Dendritic cell treated with granulocyte-macrophage colony-stimulating factor and Interleukin-4, amounts not matched to agents 40 ng/mL and 50 ng/mL, for 4 days (primary cell): ENCODE measurements at regions not wholly inside any gene's neighbourhood (a gene's known extent, or its start where the extent isn't known, plus 50 kb on each side); places are given as distances from the start of the nearest gene placed in this dataset.

Source experiments
- H3K27ac Mint-ChIP-seq: one replicate; pipeline ENCODE4 v1.8.0; 2022; ENCODE audit warnings: mild to moderate bottlenecking, mixed read lengths
- H3K27me3 Mint-ChIP-seq: one replicate; pipeline ENCODE4 v1.8.0; 2022; ENCODE audit warnings: mild to moderate bottlenecking, mixed read lengths
- H3K36me3 Mint-ChIP-seq: one replicate; pipeline ENCODE4 v1.8.0; 2022; ENCODE audit warnings: low read depth, mixed read lengths
- H3K4me1 Mint-ChIP-seq: one replicate; pipeline ENCODE4 v1.8.0; 2022; ENCODE audit warnings: low read depth, mixed read lengths
- H3K4me3 Mint-ChIP-seq: one replicate; pipeline ENCODE4 v1.8.0; 2022; ENCODE audit warnings: mild to moderate bottlenecking, moderate library complexity, mixed read lengths
- H3K9me3 Mint-ChIP-seq: one replicate; pipeline ENCODE4 v1.8.0; 2022; ENCODE audit warnings: mixed read lengths
- intact Hi-C: fragments of 100-400 bp; cut with micrococcal nuclease; formaldehyde crosslinking; loops from one replicate; pipeline ENCODE4 v1.15.0; 2022

DNA sequence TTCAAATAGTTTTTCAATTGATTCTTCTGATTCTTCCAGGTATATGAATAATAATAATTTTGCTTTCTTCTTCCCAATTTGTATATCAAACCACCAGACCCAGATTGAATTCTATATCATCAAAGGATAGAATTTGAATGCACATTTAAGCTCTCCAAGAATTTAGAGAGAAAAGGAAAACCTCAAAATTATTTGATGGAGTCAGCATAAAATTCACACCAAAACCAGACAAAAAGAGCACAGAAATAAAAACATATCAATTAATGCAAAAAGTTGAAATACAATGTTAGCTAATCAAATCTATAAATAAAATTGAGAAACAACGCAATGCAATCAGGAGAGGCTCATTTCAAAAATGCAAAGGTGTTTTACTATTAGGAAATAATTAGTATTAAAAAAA lies 248.0 kb upstream of the HS6ST1 start:
- H3K4me1 Mint-ChIP-seq, result peaks cover 6% of the 10 kb centered on the region
- peaks cover 3% of the 10 kb centered on the region for H3K27me3 Mint-ChIP-seq
- intact Hi-C loops, result no loop called here
- no peaks in the 10 kb centered on the region for H3K9me3 Mint-ChIP-seq
- no peak overlapping the region for H3K4me3 Mint-ChIP-seq
- no peaks in the 10 kb centered on the region for H3K36me3 Mint-ChIP-seq
- H3K27ac Mint-ChIP-seq, result no peak overlapping the region

DNA sequence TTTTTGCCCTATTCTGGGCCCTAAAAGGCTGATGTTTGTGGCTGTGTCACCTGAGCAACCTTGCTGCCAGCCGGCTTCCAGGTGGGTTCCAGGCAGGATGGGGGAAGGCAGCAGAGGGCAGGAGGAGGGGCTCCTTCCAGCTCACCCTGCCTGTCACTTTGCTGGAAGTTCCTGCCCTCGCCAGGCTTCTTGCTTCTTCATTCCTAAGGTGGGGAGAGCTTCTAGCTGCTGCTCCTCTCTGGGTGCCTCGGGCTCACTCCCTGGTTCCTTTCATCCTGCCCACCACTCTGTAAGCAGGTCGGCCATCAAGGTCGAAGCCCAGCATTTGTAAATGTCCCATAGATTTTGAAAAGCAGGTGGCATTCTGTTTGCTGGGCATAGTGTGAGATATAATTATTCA lies 249.4 kb upstream of the HS6ST1 start:
- intact Hi-C loops, result no loop called here
- H3K27me3 Mint-ChIP-seq, result peaks cover 15% of the 10 kb centered on the region
- H3K4me1 Mint-ChIP-seq, result peaks cover 12% of the 10 kb centered on the region
- no peak overlapping the region for H3K4me3 Mint-ChIP-seq
- no peak overlapping the region for H3K27ac Mint-ChIP-seq
- no peaks in the 10 kb centered on the region for H3K9me3 Mint-ChIP-seq
- H3K36me3 Mint-ChIP-seq, result no peaks in the 10 kb centered on the region

DNA sequence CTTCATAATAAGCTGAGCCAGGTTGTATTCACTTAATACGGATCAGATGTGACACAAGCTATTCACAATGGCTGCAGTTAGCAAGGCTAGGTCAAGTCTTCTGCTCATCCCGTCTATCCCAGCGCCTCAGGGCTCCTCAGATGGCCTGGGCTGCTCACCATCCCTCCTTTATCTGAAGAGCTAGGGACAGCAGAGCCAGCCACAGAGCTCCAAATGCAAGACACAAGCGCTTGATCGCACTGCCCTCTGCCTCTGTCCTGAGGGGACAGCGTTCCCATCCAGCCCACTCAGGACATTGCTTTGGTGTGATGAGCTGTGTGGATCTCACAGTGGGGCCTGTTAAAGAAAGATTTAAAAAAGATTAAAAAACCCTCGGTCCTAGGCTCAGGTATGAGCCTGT lies 254.4 kb upstream of the HS6ST1 start:
- Mint-ChIP-seq H3K36me3 (no peaks in the 10 kb centered on the region), H3K4me3 (no peak overlapping the region), H3K27ac (no peak overlapping the region), H3K4me1 (peaks cover 8% of the 10 kb centered on the region), H3K27me3 (peaks cover 19% of the 10 kb centered on the region), H3K9me3 (no peaks in the 10 kb centered on the region)
- intact Hi-C loops, result no loop called here

DNA sequence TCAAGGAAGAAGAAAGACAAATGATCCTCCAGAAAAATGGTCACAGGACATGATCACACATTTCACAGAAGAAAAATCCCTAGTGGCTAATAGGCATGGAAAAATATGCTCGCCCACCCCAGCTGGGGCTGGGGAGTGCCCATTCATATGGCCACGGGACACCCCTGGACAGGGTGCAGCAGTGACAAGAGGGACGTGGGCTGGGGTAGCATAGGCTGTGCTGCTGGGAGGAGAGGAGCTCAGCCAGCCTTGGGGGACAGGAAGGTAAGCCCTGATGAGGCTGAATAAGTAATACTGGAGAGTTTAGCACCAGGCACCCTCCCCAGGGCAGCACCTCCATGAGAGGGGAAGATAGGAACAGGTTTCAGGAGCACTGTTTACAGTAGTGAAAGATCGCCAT lies 254.9 kb upstream of the HS6ST1 start:
- H3K27ac Mint-ChIP-seq, result no peak overlapping the region
- peaks cover 19% of the 10 kb centered on the region for H3K27me3 Mint-ChIP-seq
- H3K4me1 Mint-ChIP-seq, result peaks cover 5% of the 10 kb centered on the region
- no peaks in the 10 kb centered on the region for H3K36me3 Mint-ChIP-seq
- intact Hi-C loops, result no loop called here
- no peaks in the 10 kb centered on the region for H3K9me3 Mint-ChIP-seq
- no peak overlapping the region for H3K4me3 Mint-ChIP-seq

DNA sequence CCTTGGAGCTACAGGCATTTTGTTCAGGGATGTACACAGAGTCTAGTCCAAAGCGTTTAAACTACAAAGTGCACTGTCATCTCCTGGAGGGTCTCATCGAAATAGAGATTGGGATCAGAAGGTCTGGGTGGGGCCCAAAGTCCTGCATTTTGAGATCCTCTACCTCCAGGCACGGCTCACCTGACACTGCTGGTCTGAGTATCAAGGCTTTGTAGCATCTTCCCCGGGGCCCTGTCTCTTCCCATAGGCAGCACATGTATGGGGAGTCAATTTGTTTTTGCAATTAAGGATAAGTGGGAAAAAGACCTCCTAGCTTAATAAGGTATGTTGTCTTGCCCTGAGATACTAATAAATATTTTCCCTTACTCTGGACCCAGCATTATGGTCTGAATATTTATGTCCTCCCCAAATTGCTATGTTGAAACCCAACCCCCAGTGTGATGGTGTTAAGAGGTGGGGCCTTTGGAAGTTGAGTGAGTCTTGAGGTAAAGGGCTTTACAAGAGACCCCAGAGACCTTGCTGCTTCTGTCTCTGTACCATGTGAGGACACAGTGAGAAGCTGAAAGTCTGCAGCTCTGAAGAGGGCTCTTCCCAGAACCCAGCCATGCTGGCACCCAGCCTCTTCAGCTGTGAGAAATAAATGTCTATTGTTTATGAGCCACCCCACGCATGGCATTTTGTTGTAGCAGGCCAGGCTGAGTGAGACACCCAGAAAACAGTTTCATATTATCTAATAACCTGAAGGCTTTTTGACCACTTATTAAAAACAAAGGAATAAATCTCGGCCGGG lies 258.7 kb upstream of the HS6ST1 start:
- Mint-ChIP-seq H3K27me3 (peaks cover 15% of the 10 kb centered on the region), H3K27ac (no peak overlapping the region), H3K9me3 (no peaks in the 10 kb centered on the region), H3K4me3 (no peak overlapping the region), H3K4me1 (peaks cover 5% of the 10 kb centered on the region), H3K36me3 (no peaks in the 10 kb centered on the region)
- intact Hi-C loops, result no loop called here

DNA sequence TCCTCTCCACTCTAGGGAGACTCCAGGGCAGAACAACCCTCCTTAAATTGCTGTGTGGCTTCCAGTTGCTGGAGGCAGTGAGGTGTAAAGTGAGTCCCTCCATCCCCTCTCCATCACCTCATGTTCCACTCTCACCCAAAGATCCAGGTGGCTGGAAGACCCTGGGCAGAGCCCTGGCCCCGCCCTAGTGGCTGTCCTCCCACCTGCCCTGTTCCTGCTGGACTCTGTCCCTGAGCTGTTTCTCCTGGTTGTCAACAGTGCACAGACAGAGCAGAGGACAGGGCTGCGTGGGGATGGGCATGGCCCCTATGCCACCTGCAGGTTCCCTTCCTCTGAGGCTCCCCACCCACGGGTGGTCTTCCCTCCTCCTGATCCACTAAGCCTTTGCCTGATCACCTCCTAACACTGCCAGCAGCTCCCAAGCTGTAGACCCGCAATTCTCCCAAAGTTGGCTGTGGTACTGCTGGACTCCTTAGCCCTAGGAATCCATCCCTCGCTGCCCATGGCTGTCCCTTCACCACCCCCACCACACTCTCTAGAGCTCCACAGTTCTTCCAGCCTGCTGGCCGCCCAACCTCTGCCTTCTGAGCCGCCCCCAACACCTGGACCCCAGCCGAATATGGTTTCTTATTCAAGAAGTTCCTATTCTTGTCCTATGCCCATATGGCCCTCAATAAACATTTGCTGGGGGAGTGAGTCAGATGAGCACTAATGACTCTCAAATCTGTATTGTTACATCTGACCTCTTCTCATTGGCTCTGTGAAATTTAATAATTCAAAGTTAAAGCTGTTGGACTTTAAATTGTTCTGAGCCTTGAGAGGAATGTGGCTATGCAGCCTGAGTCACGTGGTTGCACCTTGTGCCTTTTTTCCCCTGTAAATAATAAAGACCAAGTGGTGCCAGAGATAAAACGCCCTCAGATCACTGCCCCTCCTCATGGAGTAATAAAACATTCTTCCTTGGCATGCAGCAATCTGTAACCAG lies 260.0 kb upstream of the HS6ST1 start:
- no peaks in the 10 kb centered on the region for H3K4me1 Mint-ChIP-seq
- intact Hi-C loops, result no loop called here
- H3K27me3 Mint-ChIP-seq, result peaks cover 6% of the 10 kb centered on the region
- no peak overlapping the region for H3K4me3 Mint-ChIP-seq
- no peaks in the 10 kb centered on the region for H3K36me3 Mint-ChIP-seq
- H3K9me3 Mint-ChIP-seq, result no peaks in the 10 kb centered on the region
- no peak overlapping the region for H3K27ac Mint-ChIP-seq

DNA sequence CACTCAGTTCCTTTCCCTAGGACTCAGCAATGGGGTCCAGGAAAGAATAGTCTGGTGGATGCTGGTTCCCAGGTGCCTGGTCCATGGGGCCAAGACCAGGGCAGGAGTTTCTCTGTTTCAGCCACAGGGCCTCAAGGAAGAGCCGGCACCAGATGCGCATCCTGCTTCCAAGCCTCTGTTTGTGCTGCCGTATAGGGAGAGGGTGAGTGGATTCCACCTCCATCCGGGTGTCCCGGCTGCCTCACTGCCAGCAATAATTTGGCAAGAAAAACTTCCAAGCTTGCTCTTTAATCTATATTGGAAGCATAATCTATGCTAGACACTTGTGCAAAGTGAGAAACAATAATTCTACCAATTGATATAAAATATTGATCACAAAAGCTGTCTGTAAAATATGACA lies 261.2 kb upstream of the HS6ST1 start:
- no peak overlapping the region for H3K4me3 Mint-ChIP-seq
- no peaks in the 10 kb centered on the region for H3K36me3 Mint-ChIP-seq
- no peaks in the 10 kb centered on the region for H3K4me1 Mint-ChIP-seq
- H3K9me3 Mint-ChIP-seq, result no peaks in the 10 kb centered on the region
- peaks cover 5% of the 10 kb centered on the region for H3K27me3 Mint-ChIP-seq
- no peak overlapping the region for H3K27ac Mint-ChIP-seq
- intact Hi-C loops, result no loop called here

DNA sequence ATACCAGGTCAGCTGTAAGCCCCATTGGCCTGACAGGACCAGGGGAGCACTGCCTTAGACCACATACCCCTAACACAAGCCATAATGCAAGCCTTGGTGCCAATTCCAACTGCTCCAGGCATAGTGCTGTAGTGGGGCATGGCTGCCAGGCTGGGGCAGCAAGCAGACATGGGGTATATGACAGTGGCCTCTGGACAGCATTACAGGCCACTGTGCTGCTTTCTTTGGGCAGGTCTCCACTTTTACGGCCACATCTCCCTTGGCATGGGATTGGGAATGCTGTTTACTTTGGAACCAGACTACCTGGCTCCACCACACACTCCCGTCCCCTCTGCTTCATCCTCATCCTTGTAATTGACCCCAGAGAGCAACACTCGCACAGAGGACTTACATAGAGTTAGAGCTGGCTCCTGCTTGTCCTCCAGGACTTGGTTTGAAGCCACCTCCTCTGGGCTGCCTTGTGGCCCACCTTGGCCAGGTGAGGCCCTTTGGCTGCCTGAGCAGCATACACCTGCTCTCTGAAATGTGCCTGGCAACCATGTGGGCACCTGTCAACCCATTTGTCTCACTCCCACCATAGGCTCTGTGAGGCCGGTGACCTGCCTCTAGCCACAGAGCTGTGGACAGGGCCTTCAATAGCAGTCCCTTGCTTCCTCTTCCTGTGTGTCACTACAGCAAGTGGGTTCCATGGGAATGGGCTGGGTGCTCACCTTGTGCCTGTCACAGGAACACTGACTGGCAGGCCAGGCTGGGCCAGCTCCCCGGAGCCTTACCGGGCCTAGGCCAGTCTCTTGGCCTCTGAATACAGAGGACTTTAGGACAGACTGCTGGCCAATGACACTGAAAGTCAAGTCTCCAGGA lies 262.6 kb upstream of the HS6ST1 start:
- no peak overlapping the region for H3K4me3 Mint-ChIP-seq
- H3K9me3 Mint-ChIP-seq, result no peaks in the 10 kb centered on the region
- no peaks in the 10 kb centered on the region for H3K36me3 Mint-ChIP-seq
- H3K27ac Mint-ChIP-seq, result no peak overlapping the region
- intact Hi-C loops, result no loop called here
- H3K27me3 Mint-ChIP-seq, result peaks cover 5% of the 10 kb centered on the region
- H3K4me1 Mint-ChIP-seq, result no peaks in the 10 kb centered on the region

DNA sequence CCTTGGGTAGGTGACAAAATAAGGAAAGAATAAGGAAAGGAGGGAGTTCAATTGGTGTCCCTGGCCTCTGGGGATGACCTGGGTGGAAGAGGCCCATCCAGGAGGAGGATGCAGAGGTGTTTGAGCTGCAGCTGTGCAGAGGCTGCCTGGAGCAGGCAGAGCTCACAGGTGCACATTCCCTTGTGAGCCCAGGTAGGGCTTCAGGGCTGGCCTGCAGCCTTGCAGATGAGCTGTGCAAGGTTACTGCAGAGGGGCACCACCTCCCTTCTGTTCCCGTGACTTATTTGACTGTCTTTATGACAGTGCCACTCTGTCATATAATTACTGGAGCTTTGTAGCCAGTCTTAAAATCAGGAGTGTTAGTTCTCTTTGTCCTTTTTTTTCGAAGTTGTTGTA lies 263.2 kb upstream of the HS6ST1 start:
- Mint-ChIP-seq H3K36me3 (no peaks in the 10 kb centered on the region), H3K27me3 (peaks cover 5% of the 10 kb centered on the region), H3K9me3 (no peaks in the 10 kb centered on the region), H3K4me1 (no peaks in the 10 kb centered on the region), H3K4me3 (no peak overlapping the region), H3K27ac (no peak overlapping the region)
- intact Hi-C loops, result no loop called here

DNA sequence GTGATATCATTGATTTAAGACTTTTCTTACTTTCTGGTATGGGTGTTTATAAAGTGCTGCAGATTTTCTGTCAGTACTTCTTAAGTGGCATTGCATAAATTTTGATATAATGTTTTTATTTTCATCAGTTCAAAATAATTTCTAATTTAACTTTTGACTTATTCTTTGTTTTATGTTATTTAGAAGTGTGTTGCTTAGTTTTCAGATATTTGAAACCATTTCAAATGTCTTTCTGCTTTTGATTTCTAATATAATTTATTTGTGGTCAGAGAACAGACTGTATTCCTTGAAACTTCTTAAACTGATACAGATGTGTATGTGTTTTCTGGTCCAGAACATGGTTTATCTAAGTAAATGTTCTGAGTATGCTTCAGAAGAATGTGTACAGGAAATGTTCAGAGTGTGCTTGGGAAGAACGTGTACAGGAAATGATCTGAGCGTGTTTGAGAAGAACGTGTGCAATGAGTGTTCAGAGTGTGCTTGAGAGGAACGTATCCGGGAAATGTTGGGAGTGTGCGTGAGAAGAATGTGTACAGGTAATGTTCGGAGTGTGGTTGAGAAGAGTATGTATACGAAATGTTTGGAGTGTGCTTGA lies 265.7 kb upstream of the HS6ST1 start:
- intact Hi-C loops, result no loop called here
- H3K9me3 Mint-ChIP-seq, result no peaks in the 10 kb centered on the region
- H3K36me3 Mint-ChIP-seq, result no peaks in the 10 kb centered on the region
- H3K27me3 Mint-ChIP-seq, result peaks cover 2% of the 10 kb centered on the region
- H3K4me3 Mint-ChIP-seq, result no peak overlapping the region
- H3K4me1 Mint-ChIP-seq, result no peaks in the 10 kb centered on the region
- H3K27ac Mint-ChIP-seq, result no peak overlapping the region

DNA sequence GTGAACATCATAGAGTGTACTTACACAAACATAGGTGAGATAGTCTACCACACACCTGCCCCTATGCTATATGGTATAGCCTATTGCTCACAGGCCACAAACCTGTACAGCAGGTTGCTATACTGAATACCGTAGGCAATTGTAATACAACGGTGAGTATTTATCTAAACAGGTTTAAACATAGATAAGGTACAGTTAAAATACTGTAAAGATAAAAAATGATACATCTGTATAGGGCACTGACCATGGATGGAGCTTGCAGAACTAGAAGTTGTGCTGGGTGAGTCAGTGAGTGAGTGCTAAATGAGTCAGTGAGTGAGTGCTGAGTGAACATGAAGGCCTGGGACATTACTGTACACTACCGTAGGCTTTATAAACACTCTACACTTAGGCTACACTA lies 267.0 kb upstream of the HS6ST1 start:
- Mint-ChIP-seq H3K9me3 (no peaks in the 10 kb centered on the region), H3K36me3 (no peaks in the 10 kb centered on the region), H3K4me3 (no peak overlapping the region), H3K4me1 (no peaks in the 10 kb centered on the region), H3K27me3 (no peaks in the 10 kb centered on the region), H3K27ac (no peak overlapping the region)
- intact Hi-C loops, result no loop called here

DNA sequence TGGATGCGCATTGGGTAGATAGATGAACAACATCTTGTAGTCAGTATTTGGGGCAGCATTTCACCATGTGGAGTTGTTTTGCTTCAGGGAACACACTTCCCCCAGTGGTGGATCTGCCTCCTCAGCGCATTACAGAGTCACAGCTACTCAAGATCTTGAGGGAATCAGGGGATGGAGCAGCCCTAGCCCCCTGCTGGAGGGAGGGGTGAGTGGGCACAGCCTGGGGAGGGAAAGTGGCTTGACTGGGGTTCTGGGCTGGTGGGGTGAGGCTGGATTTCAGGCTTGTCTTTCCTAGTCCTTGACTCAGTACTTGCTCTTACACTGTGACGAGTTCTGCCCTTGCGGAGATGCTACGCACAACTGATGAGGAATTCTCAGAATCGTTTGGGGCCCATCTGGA lies 271.0 kb upstream of the HS6ST1 start:
- H3K36me3 Mint-ChIP-seq, result no peaks in the 10 kb centered on the region
- H3K27ac Mint-ChIP-seq, result no peak overlapping the region
- H3K4me1 Mint-ChIP-seq, result no peaks in the 10 kb centered on the region
- no peak overlapping the region for H3K4me3 Mint-ChIP-seq
- H3K27me3 Mint-ChIP-seq, result peaks cover 2% of the 10 kb centered on the region
- no peaks in the 10 kb centered on the region for H3K9me3 Mint-ChIP-seq
- intact Hi-C loops, result no loop called here

DNA sequence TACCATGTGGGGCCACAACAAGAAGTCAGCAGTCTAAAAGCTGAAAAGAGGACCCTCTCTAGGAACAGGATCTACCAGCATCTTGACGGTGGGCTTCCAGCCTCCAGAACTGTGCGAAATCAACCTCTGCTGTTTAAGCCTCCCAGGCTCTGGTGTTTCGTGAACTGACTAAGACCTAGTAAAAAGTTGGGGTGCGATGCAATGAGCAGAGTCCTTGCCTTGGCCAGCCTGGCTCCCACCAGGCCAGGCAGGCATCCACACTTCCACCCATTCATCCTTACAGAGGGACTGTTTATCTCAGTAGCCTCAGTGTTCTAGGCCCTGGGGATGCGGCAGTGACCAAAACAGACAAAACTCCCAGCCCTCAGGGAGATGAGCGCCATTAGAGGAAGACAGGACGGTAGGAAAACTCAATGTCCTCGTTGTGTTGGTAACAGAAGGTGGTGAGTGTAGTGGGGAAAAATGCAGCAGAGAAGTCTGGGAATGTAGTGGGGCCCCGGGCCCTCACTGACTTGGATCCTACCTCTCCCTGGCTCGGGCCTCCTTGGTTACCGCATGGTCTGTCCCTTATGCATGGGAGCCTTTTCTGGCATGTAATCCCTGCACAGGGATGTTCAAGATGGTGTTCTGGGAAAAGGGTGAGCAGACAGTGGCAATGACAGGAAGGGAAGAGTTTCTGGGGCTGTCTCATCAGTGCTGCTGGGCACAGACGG lies 271.8 kb upstream of the HS6ST1 start:
- intact Hi-C loops, result no loop called here
- H3K4me1 Mint-ChIP-seq, result no peaks in the 10 kb centered on the region
- no peaks in the 10 kb centered on the region for H3K36me3 Mint-ChIP-seq
- no peaks in the 10 kb centered on the region for H3K9me3 Mint-ChIP-seq
- H3K4me3 Mint-ChIP-seq, result no peak overlapping the region
- H3K27me3 Mint-ChIP-seq, result peaks cover 4% of the 10 kb centered on the region
- no peak overlapping the region for H3K27ac Mint-ChIP-seq
